HK-2 (cell line): ENCODE measurements at regions not wholly inside any gene's neighbourhood (a gene's known extent, or its start where the extent isn't known, plus 50 kb on each side); places are given as distances from the start of the nearest gene placed in this dataset.
A peak's percentile ranks its signal among the peaks of the same experiment; 100 is the strongest.
"Not testable (repeated sequence)": the region's sequence is repeated elsewhere in the genome, so short reads cannot be mapped to it uniquely, and the experiment has no call there.

Experiments
- DNase-seq: peaks from one replicate; pipeline ENCODE4 v3.0.0-alpha.2; 2018; ENCODE audit not compliant: unreplicated experiment

- DNase-seq, result no peak
These were observed 213.9 kb downstream of the PRDM9 start for GRCh38 chr5:23721336-23721735.

GRCh38 chr5:23727271-23727670 lies 219.9 kb downstream of the PRDM9 start:
- no peak for DNase-seq

- no peak for DNase-seq
These were observed 222.6 kb downstream of the PRDM9 start for GRCh38 chr5:23730023-23730422.

- no peak for DNase-seq
These were observed 232.6 kb downstream of the PRDM9 start for GRCh38 chr5:23740029-23740428.

- no peak for DNase-seq
These were observed 235.3 kb downstream of the PRDM9 start for GRCh38 chr5:23742701-23743100.

- no peak for DNase-seq
These were observed 248.5 kb downstream of the PRDM9 start for GRCh38 chr5:23755906-23756305.

GRCh38 chr5:23756779-23757178 lies 249.4 kb downstream of the PRDM9 start:
- no peak for DNase-seq

- no peak for DNase-seq
These were observed 255.8 kb downstream of the PRDM9 start for GRCh38 chr5:23763170-23763569.

- no peak for DNase-seq
These were observed 269.3 kb downstream of the PRDM9 start for GRCh38 chr5:23776684-23777083.

- not testable (repeated sequence) for DNase-seq
These were observed 292.9 kb downstream of the PRDM9 start for GRCh38 chr5:23800307-23800706.

GRCh38 chr5:23820765-23821471 lies 313.5 kb downstream of the PRDM9 start:
- peak; percentile 4 for DNase-seq

- no peak for DNase-seq
These were observed 316.1 kb downstream of the PRDM9 start for GRCh38 chr5:23823521-23823920.

GRCh38 chr5:23825196-23825595 lies 317.8 kb downstream of the PRDM9 start:
- no peak for DNase-seq

GRCh38 chr5:23840083-23840482 lies 332.7 kb downstream of the PRDM9 start:
- DNase-seq, result no peak

- DNase-seq, result no peak
These were observed 357.4 kb downstream of the PRDM9 start for GRCh38 chr5:23864786-23865185.

GRCh38 chr5:23877847-23878246 lies 370.4 kb downstream of the PRDM9 start:
- DNase-seq, result no peak

GRCh38 chr5:23884405-23885031 lies 377.1 kb downstream of the PRDM9 start:
- no peak for DNase-seq

- DNase-seq, result no peak
These were observed 386.2 kb downstream of the PRDM9 start for GRCh38 chr5:23893561-23893960.

- DNase-seq, result no peak
These were observed 388.2 kb downstream of the PRDM9 start for GRCh38 chr5:23895614-23896013.

GRCh38 chr5:23930985-23931384 lies 423.6 kb downstream of the PRDM9 start:
- no peak for DNase-seq

GRCh38 chr5:23951261-23951928 lies 444.0 kb downstream of the PRDM9 start:
- DNase-seq, result not testable (repeated sequence)

GRCh38 chr5:23963449-23963848 lies 456.0 kb downstream of the PRDM9 start:
- no peak for DNase-seq

- no peak for DNase-seq
These were observed 470.0 kb downstream of the PRDM9 start for GRCh38 chr5:23977365-23977764.
